NCI-H1930 (cell line): ENCODE measurements at regions not wholly inside any gene's neighbourhood (a gene's known extent, or its start where the extent isn't known, plus 50 kb on each side); places are given as distances from the start of the nearest gene placed in this dataset.
"Not testable (repeated sequence)": the region's sequence is repeated elsewhere in the genome, so short reads cannot be mapped to it uniquely, and the experiment has no call there.

Experiments used
- DNase-seq, 2 experiments: peaks; one replicate each; lab custom pipeline; 2025; lab: John Stamatoyannopoulos, UW

DNA sequence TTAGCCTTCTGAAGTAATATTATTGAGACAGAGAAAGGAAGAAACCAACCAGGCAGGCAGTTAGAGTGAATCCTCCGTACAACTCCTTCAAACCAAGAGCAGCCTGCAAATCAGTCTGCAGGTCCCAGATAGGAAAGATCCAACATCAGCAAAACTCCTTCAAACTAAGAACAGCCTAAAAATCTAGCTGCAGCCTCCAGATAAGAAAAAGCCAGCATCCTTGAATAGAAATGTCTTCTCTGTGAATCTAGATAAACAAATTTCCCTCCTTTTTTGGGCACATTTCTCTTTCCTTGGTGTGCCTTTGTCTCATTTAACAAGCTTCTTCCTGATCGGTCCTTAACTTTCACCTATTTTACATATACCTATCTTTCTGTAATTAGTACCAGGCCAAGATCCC is 1004.6 kb upstream of the TMEFF2 start:
- no peak for DNase-seq

DNA sequence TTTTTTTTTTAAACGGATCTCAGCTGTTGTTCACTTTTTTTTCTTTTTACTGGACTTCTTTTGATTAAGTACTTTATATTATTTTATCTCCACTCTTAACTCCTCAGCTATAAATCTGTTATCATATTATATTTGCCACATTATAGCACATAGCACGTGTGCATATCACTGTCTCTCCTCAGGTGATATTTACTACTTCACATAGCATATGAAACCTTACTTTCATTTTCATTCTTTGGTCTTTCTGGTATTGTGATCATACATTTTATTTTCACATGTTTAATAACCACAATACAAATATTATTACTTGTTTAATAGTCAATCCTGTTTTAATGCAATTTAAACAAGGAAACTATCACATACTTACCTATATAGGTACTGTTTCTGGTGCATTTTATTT is 993.1 kb upstream of the TMEFF2 start:
- DNase-seq: no peak

GRCh38 chr2:193170981-193171380 is 976.2 kb upstream of the TMEFF2 start:
- not testable (repeated sequence) for DNase-seq

GRCh38 chr2:193156480-193156879 is 961.7 kb upstream of the TMEFF2 start:
- no peak for DNase-seq

DNA sequence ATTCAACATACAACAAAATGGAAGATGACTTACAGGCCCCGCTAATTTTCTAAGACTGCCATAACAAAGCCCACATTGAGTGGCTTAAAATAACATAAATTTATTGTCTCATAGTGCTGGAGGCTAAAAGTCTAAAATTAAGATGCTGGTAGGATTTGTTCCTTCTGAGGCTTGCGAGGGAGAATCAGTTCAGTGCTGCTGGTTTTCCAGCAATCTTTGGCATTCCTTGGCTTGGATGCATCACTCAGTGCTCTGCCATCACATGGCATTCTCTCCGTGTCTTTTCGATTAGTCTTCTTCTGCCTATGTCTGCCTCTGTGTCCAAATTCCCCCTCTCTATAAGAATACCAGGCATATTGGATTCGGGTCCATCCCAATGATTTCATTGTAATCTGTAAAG is 959.3 kb upstream of the TMEFF2 start:
- no peak for DNase-seq

GRCh38 chr2:193153576-193153975 is 958.8 kb upstream of the TMEFF2 start:
- no peak for DNase-seq

DNA sequence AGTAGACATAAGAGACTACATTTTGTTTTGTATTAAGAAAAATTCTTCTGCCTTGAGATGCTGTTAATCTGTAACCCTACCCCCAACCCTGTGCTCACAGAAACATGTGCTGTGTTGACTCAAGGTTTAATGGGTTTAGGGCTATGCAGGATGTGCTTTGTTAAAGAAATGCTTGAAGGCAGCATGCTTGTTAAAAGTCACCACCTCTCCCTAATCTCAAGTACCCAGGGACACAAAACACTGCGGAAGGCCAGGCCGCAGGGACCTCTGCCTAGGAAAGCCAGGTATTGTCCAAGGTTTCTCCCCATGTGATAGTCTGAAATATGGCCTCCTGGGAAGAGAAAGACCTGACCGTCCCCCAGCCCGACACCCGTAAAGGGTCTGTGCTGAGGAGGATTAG is 947.7 kb upstream of the TMEFF2 start:
- not testable (repeated sequence) for DNase-seq

- DNase-seq: no peak
Measured at GRCh38 chr2:193141998-193142397, 947.3 kb upstream of the TMEFF2 start.

- DNase-seq: not testable (repeated sequence)
Measured at GRCh38 chr2:193140895-193141294, 946.2 kb upstream of the TMEFF2 start.

DNA sequence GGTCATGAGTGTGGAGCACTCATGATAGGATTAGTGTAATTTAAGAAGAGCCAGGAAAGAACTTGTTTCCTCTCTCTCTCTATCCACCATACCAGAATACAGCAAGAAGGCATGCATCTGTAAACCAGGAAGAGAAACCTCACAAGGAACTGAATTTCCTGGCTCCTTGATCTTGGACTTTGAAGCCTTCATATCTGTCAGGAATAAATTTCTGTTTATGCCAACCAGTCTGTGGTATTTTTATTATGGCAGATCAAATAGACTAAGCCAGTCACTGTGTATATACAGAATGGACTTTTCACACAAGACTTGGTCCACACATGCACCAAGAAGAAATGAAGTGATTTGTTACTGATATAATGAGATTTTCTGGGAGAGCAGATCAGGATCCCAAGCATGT is 930.1 kb upstream of the TMEFF2 start:
- no peak for DNase-seq

DNA sequence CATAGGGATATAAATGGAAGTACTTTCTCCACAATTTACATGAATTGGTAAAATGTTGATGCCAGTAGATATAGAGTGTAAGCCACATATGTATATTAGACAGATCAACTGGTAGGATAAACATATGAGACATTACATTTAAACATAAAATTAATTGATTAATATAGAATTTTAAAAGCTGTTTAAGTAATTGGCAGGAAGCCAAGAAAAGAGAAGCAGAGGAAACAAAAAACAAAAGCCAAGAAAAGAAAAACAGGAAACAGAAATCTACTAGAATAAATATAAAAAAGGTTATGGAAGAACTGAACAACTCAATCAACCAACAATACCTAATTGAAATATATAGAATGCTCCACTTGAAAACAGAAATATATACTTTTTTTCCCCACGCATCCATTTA is 920.1 kb upstream of the TMEFF2 start:
- DNase-seq: no peak

- DNase-seq: no peak
Measured at GRCh38 chr2:193112986-193113385, 918.3 kb upstream of the TMEFF2 start.

DNA sequence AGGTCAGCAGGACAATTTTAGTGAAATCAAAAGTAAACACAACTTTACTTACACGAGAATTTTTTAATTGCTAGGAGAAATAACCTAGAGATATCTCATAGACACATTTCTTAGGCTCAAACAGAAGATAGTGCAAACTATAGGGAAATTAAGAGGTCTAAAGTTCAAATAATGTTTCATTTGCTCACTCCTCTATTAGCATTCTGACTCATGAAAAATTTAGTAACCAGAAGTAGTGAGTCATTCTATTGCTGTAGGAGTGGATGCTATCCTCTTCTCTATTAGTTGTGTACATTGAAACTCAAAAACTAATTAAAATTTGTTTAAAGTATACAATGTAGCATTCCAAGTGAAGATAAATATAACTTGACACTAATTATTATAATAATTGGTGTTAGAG is 908.3 kb upstream of the TMEFF2 start:
- DNase-seq: no peak

GRCh38 chr2:193101591-193101990 is 906.9 kb upstream of the TMEFF2 start:
- DNase-seq: no peak

GRCh38 chr2:193088026-193088425 is 893.3 kb upstream of the TMEFF2 start:
- DNase-seq: no peak

DNA sequence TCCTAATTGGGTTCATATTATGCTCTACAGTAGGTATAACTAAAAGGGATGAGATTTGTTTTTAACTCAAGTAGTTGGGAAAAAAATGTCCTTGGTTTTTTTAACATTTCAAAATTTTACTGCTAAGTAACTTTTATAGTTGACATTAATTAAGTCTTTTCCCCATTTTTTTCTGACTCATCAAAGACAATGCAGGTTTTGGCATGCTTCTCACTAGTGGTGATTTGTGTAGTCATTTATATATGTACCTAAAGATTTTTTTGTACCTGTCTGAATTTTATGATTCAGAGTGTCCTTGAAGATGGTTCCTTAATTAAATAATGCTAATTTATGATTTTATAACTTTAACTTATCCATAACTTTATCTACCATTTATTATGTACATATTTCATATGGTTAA is 882.3 kb upstream of the TMEFF2 start:
- DNase-seq: no peak

DNA sequence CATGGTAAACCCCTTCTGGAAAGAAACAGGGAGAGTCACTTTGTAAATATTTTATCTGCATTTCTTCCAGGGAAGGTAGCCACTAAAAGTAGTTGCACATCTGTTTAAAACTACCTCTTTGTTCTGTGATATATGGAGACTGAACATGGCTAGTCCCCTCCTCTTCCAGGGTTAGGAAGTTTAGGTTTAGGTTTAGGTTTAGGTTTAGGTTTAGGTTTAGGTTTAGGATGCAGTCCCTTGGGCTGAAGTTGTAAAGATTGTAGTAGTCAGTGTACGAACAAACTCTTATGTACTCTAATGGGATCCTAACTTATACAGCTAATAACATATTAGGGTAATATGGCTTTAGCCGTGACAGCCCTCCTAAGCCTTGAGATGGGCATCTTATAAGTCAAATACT is 880.2 kb upstream of the TMEFF2 start:
- DNase-seq: no peak

GRCh38 chr2:193072647-193073046 is 877.9 kb upstream of the TMEFF2 start:
- DNase-seq: no peak

GRCh38 chr2:193025556-193025955 is 830.8 kb upstream of the TMEFF2 start:
- DNase-seq: not testable (repeated sequence)

- DNase-seq: no peak
Measured at GRCh38 chr2:193024791-193025190, 830.1 kb upstream of the TMEFF2 start.

- no peak for DNase-seq
Measured at GRCh38 chr2:193011870-193012269, 817.1 kb upstream of the TMEFF2 start.

GRCh38 chr2:192993059-192993458 is 798.3 kb upstream of the TMEFF2 start:
- DNase-seq: peak; percentile 59 to 81

GRCh38 chr2:192983173-192983572 is 788.4 kb upstream of the TMEFF2 start:
- DNase-seq: no peak

GRCh38 chr2:192978395-192978794 is 783.7 kb upstream of the TMEFF2 start:
- DNase-seq: no peak

GRCh38 chr2:192971981-192972380 is 777.2 kb upstream of the TMEFF2 start:
- no peak for DNase-seq
